Putamen (tissue), 1 donor: ENCODE measurements at regions not wholly inside any gene's neighbourhood (a gene's known extent, or its start where the extent isn't known, plus 50 kb on each side); places are given as distances from the start of the nearest gene placed in this dataset.

ENCODE experiments used
- DNase-seq: peaks from one replicate; pipeline ENCODE4 v3.0.0-alpha.2; 2016; ENCODE audit warnings: low spot score

- no peak for DNase-seq
Observed at GRCh38 chr3:187929112-187929816, 184.0 kb upstream of the BCL6 start.

GRCh38 chr3:187930021-187930420 is 184.8 kb upstream of the BCL6 start:
- DNase-seq, result no peak

- DNase-seq, result no peak
Observed at GRCh38 chr3:187931101-187931500, 185.8 kb upstream of the BCL6 start.

GRCh38 chr3:187931770-187932278 is 186.6 kb upstream of the BCL6 start:
- no peak for DNase-seq

- DNase-seq, result no peak
Observed at GRCh38 chr3:187932530-187932929, 187.3 kb upstream of the BCL6 start.

GRCh38 chr3:187935623-187936156 is 190.4 kb upstream of the BCL6 start:
- DNase-seq, result no peak

GRCh38 chr3:187936676-187937075 is 191.4 kb upstream of the BCL6 start:
- no peak for DNase-seq

- no peak for DNase-seq
Observed at GRCh38 chr3:187939891-187940290, 194.6 kb upstream of the BCL6 start.

- no peak for DNase-seq
Observed at GRCh38 chr3:187941135-187941847, 196.0 kb upstream of the BCL6 start.

- no peak for DNase-seq
Observed at GRCh38 chr3:187941848-187942194, 196.6 kb upstream of the BCL6 start.

- no peak for DNase-seq
Observed at GRCh38 chr3:187942658-187943241, 197.5 kb upstream of the BCL6 start.

GRCh38 chr3:187943677-187944389 is 198.6 kb upstream of the BCL6 start:
- no peak for DNase-seq

GRCh38 chr3:187944390-187945179 is 199.3 kb upstream of the BCL6 start:
- DNase-seq, result no peak

GRCh38 chr3:187945374-187945773 is 200.1 kb upstream of the BCL6 start:
- DNase-seq, result no peak

GRCh38 chr3:187946163-187946691 is 201.0 kb upstream of the BCL6 start:
- no peak for DNase-seq

GRCh38 chr3:187946981-187947380 is 201.7 kb upstream of the BCL6 start:
- no peak for DNase-seq

- no peak for DNase-seq
Observed at GRCh38 chr3:187947927-187948682, 202.8 kb upstream of the BCL6 start.

GRCh38 chr3:187949093-187949820 is 204.0 kb upstream of the BCL6 start:
- DNase-seq, result no peak

GRCh38 chr3:187950671-187951070 is 203.3 kb upstream of the LPP start:
- no peak for DNase-seq
